ENCODE measurements at regions not wholly inside any gene's neighbourhood (a gene's known extent, or its start where the extent isn't known, plus 50 kb on each side); places are given as distances from the start of the nearest gene placed in this dataset.

DNA sequence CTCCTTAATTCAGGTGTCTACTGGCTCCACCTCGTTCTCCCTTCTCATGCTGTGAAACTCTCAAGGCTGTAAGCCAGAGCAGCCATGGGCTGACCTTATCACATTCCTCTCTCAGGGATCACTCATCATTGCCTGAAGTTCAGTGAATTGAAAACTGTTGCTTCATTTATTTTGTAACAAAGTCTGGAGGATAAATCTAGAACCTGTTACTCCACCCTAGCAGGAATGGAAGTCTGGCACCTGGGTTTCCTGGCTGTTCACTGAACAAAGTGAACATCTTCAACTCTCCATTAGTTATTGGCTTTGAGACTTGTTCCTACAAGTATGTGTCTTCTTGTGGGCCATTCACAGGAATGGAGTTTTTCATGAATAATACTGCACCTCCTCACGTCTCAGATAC is 584.1 kb downstream of the PTPRU start:
- no peak for DNase-seq

DNA sequence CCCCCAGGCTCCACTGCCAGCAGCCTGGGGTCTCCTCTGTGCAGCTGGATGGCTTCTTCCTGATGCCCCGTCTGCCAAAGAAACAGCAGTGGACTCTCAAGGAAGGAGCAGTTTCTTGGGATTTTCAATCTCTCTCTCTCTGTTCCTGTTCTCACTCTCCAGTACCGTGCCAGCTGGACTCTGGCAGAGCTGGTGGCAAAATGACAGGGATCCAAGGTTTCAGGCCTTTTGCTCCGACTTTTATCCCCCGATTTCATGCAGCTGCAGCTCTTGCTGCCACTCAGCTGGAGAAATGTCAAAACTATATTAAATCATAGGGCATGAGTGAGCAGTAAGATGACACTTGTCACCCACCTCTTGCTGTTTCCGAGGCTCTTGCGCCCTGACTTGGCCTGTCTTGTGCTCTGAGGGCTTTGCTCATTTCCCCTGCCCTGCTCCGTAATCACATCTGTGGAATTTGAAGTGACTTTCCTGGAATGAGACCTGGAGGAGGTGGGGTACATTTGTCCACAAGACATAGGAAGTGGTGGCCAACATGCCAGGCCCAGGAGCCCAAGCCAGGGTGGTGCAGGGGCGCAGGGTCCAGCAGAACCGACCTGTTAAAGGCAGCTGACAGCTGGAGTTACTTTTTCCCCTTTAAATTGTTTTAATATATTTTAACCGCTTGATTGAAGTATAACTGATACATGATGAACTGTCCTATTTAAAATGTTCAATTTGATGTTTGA is 576.2 kb downstream of the PTPRU start:
- no peak for DNase-seq

DNA sequence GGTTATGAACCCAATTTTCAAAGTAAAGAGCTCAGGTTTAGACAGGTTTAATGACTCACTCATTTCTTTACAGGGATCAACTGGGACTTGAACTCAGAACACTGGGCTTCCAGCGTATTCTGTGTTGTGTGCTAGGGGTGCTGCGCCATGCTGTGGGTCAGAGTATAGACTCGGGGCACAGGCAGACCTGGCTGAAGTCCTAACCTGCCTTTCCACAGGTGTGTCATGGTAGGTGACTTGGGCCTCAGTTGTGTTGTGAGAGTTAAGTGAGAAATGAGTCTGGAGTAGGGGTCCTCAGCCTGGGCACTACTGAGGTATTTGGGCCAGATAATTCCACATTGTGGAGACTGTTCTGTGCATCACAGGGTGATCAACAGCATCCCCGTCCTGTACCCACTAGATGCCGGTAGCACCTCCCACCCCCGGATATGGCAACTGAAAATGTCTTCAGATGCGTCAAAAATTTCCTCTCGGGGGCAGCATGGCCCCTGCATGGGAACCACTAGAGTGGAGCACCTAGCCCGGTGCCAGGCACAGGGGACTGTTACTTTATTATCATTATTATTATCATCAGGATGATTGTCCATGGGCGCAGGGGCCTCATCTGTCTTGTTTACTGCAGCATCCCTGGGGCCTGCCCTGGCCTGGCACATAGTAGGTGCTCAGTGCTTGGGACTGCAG is 575.5 kb downstream of the PTPRU start:
- no peak for DNase-seq

DNA sequence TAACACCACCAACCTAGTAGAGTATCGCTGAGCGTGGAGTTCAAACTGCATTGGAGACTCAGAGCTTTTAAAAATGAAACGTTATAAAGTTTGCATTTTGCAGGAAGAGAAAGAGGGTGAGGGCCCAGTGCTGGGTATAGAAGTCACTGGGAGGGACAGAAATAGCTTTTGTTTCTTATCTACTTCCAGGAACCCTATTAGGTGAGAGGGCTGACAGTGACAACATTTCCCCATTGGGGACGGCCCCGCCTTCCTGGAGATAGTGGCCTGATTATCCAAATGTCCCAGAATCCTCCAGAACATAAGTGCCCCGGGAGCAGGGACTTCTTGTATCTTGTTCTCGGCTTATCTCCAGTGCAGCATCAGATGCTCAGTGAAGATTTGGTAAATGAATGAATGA is 574.9 kb downstream of the PTPRU start:
- DNase-seq = no peak

DNA sequence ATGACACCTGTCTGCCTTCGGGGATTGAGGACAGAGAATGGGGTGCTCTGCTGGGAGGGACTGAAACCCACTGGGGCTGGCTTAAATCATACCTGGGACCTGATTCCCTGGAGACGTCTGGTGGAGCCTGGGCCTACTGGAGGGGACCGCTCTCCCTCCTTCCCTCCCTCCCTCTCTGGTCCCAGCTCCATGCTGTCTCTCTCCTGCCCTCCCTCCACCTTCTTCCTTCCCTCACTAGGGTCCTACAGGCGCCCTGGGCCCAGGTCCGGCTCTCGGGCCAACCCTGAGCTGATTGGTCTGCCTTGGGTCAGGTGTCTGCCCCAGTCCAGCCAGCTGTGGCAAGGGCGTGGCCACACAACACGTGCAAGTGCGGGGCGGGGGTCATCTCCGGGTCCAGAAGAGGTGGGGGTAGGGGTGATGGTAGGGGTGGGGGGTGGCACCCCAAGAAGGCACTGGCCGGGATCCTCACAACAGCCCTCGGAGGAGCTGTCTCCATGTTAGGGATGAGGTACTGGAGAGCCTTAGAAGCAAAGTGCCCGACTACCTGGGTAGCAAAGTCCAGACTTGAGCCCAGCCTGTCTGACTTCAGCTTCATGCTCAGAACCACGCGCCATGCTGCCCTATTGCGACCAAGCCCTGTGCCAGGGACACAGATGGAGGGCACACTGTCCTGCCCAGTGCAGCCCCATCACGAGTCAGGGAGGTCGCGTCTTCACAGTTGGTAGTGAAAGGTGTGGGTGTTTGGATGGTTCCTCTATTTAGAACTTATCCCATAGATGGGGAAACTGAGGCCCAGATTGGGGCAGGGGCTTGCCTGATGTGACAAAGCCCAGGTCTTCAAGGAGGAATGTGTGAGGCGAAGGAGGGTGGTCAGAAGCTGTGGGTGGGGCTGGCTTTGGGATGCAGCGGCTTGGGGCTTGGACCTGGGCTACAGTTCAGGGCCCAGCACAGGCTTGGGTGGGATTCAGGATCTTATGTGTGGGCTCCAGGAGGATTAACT is 574.1 kb downstream of the PTPRU start:
- no peak for DNase-seq

DNA sequence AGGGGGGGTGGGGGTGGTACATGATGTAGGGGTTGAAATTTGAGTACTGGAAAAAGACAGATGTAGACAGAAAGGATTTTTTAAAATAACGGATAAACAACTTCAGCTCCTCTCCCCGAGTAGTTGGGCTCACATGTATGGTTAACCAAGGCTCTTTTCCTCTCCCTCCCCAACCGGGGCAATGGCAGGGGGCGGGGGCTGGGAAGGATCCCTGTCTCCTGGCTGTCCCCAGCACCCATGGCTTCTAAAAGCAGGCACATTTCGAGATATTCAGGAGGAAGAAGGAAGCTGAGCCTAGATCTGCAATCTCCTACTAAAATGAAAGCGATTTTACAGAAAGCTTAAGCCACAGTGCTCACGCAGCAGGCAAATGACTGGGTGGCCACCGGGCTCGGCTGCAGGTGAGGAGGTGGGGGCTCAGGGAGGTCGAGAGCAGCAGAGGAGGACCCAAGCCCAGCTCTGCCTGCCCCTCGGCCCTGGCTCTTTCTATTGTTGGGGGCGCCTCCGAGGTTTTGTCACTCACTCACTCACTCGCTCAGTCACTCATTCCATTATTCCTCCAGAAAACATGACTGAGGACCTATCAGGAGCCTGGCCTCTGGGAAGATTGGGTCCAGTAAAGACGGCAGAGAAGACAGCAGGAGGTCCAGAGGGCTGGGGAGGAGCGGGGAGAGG is 573.3 kb downstream of the PTPRU start:
- DNase-seq = no peak

DNA sequence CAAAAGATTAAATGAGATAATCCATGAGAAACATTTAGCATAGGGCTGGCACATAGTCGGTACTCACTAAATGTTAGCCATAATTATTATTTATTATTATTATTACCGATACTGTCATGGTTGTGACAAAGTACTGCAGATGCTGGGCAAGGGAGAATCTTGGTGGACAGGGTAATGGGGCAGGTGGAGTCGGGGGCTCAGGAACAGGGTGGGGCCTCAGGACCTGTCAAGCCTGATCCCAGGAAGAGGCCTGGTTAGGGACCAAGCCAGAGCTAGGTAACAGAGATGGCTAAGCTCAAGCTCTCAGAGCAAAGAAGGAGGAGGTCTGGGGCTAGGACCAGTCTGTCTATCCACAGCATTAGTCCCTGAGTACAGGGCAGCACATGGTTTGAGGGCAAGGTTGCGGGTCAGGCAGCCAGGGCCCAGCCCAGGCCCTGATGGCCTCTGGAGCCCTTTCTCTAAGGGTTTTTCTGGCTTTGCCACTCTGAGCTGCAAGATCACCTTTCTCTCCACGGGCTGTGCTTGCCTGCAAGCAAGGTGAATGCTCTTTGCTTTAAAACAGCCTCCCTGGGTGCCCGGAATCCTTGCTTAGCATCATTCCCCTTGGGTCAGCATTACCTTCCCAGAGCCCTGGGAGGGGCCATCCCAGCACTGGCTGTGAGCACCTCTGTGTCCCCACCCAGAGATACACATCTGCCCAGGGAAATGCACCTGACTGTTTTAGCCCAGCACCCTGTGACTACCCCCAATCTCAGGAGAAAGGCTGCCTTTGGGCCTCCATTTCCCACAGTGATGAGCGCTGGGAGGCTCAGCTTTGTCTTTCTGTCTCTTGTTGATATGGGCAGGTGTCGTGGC is 572.0 kb downstream of the PTPRU start:
- no peak for DNase-seq

DNA sequence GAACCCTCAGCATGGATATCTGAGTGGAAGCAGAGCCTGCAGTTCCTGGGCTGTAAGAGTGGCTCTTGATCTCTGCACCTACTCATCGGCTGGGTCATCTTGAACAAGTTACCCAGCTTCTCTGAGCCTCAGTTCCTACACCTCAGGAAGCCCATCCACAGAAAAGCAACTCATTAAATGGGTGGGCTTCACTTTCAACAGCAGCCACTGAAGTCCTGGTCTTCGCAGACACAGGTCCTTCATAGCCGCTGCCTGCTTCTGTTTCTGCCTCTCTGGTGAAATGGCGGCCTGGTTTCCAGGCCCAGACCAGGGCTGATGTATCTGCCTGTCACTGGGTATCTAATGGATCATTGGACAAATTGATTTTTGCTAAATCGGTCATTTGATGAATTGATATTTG is 571.4 kb downstream of the PTPRU start:
- DNase-seq = no peak

DNA sequence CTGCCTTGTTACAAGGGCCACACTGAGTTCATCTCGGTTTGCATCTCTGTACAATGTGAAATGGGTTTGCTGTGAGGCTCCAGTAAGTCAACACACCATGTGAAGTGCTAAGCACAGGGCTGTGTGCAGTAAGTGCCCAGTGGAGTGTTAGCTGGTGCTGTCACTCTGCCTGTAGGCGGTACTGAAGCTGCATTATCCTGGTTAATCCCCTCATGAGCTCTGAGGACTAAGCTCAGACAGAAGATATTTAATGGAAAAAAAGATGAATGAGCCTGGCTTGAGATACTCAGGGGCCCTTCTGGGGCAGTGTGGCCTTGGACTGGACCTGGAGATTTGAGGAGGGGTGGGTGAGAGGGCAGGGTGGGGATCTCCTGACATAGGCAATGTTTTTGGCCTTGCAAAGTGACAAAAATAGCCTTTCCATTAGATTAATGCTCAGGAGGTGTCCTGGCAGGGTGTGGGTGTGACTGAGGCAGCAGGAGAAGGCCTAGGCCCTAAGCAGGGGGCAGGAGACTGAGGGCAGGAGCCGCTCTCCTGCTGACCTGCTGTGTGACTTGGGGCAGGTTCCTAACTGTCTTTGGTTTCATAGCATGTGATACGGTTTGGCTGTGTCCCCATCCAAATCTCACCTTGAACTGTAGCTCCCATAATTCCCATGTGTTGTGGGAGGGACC is 570.5 kb downstream of the PTPRU start:
- DNase-seq = no peak

DNA sequence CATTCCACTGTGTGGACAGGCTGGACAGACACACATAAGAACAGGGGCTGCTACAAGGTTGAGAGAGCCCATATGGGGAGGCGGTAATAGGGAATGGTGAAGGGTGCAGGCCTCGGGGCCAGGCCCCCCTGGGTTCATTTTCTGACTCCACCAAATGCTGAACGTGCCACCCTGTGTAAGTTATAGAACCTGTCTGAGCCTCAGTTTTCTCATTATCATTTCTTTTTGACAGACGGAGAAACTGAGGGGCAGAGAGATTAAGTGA is 569.5 kb downstream of the PTPRU start:
- DNase-seq = no peak

DNA sequence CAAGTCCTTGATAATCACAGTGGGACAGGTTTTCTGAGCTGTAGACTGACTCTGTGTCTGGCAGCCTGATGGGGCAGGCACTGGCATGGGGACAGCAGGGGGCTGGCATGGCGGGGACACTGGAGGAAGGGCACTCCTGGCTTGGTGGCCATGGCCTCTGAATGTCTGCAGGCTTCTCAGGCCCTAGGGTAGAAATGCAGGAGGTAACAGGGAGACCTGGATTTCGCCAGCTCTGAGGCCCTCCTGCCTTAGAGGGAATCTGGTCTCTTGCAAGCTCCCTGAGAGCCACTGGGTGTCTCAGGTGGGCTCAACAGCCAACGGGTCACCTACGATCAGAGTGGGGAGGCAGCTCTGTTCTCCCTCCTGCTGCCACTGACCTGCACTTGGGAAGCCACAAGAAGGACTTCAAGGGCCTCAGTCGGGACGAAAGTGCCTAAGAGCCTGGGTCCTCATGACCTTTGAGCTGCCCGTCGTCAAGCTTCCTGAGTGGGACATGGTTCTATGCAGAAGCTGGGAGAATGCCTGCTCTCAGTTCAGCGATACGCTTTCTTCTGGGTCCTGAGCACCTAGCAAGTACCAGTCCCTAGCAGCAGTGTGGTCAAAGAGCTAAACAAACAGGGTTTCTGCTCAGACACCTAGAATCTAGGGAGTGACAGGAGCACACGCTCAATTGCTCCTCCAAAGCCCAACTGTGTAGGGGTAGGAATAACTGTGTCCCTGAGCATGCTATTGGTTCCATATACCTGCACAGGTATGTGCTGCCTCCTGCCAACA is 569.0 kb downstream of the PTPRU start:
- no peak for DNase-seq

DNA sequence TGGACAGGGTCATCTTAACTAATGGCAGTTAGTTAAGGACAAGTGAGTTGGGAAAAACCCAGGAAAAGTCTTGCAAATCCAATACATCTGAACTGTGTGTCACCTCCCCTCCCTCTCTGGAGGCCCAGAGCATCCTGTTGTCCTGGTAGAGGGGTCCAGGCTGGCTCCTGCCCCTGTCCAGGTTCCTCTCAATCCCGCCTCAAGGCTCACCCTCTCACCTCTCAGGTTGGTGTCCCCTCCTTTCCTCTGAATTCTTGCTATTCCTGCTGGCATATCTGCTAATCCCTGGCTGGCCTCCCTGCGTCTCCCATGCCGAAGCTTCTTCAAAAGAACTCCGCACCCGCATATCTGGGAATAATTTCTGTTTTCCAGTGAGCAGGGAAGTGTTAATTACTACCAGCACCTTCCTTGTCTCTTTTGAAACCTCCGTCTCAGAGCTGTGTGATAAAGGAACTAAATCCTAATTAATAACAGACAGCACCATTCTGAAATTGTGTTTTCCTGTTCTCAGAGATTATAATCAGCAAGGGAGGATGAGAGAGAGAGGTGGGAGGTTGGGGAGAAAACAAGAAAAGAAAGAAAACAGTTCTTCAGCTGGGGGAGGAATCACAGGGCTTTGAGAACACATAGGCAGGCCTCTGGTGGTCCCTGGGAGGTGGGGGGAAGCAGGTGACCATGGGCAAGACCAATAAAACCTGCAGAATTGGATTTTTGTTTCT is 568.0 kb downstream of the PTPRU start:
- DNase-seq = no peak

DNA sequence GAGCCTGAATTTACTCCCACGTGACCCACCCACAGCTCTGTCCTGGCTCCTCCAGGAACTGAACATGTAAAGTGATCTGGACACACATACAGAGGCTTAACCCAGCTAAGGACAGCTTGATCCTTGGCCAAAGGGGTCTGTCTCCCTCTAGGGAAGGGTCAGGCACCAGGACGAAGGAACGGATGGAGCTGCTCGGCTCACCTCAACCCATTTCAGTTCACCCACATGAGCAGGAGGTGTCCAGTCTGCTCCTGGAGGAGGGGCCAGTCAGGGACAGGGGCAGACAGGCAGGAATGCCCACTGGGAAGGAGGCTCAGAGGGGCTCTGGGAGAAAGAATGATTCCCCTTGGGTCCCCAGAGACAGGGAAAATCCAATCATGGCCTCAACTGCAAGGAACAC is 567.2 kb downstream of the PTPRU start:
- no peak for DNase-seq

DNA sequence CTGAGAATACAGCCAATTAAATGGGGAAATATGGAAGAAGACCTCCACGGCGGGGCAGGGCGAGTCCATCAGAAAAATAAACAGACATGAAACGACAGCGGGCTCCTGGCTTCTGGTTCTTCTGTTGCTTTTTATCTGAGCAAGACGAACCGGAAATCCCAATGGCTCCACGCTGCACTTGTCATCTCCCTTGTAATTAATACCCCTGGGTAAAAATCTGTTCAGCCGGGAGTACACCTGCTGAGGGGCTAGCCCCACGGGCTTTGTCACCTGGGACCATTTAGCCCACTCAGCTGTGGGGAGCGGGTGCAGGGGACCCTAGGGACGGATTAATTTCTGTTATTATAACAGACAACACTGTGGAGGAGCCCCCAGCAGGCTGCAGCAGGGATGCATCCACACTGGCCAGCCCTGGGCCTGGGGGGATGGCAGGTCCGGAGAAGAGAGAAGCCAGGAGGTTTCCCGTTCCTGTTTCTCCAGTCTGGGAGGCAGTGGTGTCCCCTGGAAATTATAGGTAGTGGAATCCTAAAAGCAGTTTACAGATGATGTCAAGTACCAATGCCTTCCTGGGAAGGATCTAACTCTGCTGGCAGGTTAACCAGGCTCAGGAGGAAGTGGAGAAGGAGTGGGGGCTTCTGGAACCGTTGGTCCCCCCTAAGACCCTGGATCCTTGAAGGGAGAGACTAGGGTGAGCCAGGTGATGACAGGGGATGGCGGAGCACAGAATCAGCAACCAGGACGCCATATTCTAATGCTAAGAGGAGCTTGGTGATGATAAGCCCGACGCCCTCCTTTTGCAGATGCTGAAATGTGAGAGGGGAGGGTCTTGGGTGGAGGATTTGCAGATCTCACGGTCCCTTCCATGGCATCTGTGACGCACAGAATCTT is 566.1 kb downstream of the PTPRU start:
- peak; percentile 82 for DNase-seq

DNA sequence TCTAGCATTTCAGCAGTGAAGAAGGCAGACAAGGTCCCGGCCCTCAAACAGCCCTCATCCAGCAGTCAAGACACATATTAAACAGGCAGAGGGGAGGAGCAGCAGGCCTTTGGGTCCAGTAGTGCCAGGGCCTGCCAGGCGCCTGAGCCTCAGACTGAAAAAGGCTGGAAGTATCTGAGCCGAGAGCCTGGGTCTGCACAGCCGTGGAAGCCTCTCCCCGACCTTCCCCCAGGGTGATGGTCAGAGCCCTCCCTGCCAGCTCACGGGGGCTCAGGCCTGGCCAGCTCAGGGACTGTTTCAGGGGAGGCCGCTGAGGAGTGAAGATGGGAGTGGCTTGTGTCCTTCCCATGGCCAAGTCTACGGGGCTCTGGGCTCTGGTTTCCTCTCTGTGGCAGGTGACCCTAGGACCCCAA is 565.2 kb downstream of the PTPRU start:
- DNase-seq = peak; percentile 21

DNA sequence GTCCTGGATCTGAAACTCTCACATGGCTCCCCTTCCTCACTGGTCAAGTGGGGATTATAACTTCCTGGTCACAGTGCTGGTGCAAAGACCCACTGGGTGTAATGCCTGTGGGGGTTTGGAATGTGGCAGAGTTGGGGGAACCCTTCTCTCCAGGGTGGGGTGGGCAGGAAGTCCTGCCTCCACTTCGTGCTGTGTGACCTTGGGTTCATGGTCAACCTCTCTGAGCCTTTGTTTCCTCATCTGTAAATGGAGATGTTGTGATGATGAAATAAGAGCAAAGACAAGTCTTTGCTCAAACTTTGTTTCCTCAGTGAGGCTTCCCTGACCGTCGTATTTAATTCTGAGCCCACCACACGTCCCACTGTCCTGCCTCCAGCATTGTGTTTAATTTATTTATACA is 564.7 kb downstream of the PTPRU start:
- DNase-seq = no peak

DNA sequence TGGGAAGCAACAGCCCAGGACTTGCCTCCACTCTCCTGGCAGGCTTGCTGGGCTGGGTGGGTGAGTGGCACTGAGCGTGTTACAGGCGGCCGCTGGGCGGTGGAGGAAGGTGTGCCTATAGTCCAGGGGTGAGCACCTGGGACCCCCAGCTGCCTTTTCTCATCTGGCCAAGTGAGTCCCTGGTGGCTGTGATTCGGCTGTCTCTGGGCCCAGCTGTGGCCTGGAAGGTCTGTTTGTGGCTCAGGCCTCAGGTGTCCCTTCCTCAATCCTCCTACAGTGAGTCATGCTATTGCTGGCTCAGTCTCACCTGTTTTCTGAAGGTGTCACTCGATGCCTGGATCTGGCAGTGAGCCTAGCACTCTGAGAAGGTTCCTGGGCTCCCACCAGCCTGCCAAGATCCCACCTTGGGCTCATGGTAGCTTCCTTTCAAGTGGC is 564.2 kb downstream of the PTPRU start:
- DNase-seq = no peak

DNA sequence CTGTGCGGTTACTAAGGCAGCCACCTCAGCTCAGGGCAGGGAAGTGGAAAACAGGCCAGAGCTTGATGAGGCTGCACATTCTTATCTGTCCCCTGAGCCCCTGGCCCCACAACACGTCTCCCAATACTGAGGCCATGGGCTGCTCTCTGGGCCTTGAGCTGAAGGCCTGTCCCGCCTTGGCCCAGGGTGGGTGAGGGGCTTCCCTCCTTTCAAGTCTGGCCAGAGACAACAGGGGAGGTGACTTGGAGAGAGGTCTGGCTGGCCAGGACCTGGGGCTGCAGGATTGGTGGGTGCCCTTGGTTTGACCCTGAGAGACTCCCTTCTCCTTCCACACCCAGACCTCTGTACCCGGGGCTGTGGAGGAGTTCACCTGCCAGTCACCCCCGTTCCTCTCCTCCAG is 563.8 kb downstream of the PTPRU start:
- DNase-seq = no peak

Data from NCI-H1105 treated with DMSO at 0.1 percent for 48 hours (cell line).